HG02623 (cell line): ENCODE measurements at regions not wholly inside any gene's neighbourhood (a gene's known extent, or its start where the extent isn't known, plus 50 kb on each side); places are given as distances from the start of the nearest gene placed in this dataset.
"Not testable (repeated sequence)": the region's sequence is repeated elsewhere in the genome, so short reads cannot be mapped to it uniquely, and the experiment has no call there.

Experiments
- ATAC-seq: cut with Tn5 transposase; IDR thresholded peaks from one replicate; pipeline ENCODE4 v1.9.1; 2021; ENCODE audit warnings: moderate library complexity; ENCODE audit not compliant: unreplicated experiment

GRCh38 chr2:181789827-181790448 is 101.6 kb upstream of the ITPRID2 start:
- peak; percentile 38 for ATAC-seq

- peak; percentile 91 for ATAC-seq
Observed at GRCh38 chr2:181790716-181791649, 100.5 kb upstream of the ITPRID2 start.

GRCh38 chr2:181792906-181793305 is 98.6 kb upstream of the ITPRID2 start:
- no peak for ATAC-seq

GRCh38 chr2:181798022-181798421 is 93.5 kb upstream of the ITPRID2 start:
- no peak for ATAC-seq

- not testable (repeated sequence) for ATAC-seq
Observed at GRCh38 chr2:181802300-181802699, 89.2 kb upstream of the ITPRID2 start.

- ATAC-seq = not testable (repeated sequence)
Observed at GRCh38 chr2:181803903-181804799, 87.4 kb upstream of the ITPRID2 start.

- no peak for ATAC-seq
Observed at GRCh38 chr2:181805228-181806038, 86.1 kb upstream of the ITPRID2 start.

GRCh38 chr2:181806039-181806392 is 85.5 kb upstream of the ITPRID2 start:
- no peak for ATAC-seq

- no peak for ATAC-seq
Observed at GRCh38 chr2:181807526-181807925, 84.0 kb upstream of the ITPRID2 start.

- no peak for ATAC-seq
Observed at GRCh38 chr2:181810823-181811695, 80.5 kb upstream of the ITPRID2 start.

- ATAC-seq = no peak
Observed at GRCh38 chr2:181812106-181812743, 79.3 kb upstream of the ITPRID2 start.

GRCh38 chr2:181814057-181814491 is 77.5 kb upstream of the ITPRID2 start:
- no peak for ATAC-seq

- ATAC-seq = no peak
Observed at GRCh38 chr2:181817509-181817908, 74.0 kb upstream of the ITPRID2 start.

GRCh38 chr2:181818058-181818680 is 73.4 kb upstream of the ITPRID2 start:
- ATAC-seq = no peak

- no peak for ATAC-seq
Observed at GRCh38 chr2:181818840-181819239, 72.7 kb upstream of the ITPRID2 start.

GRCh38 chr2:181821049-181821448 is 70.5 kb upstream of the ITPRID2 start:
- no peak for ATAC-seq

GRCh38 chr2:181822097-181822496 is 69.4 kb upstream of the ITPRID2 start:
- ATAC-seq = no peak

GRCh38 chr2:181823405-181823804 is 68.1 kb upstream of the ITPRID2 start:
- no peak for ATAC-seq
